ENCODE measurements at regions not wholly inside any gene's neighbourhood (a gene's known extent, or its start where the extent isn't known, plus 50 kb on each side); places are given as distances from the start of the nearest gene placed in this dataset.

- TF ChIP-seq EZH2phosphoT487 (IDR thresholded peaks at IDR 0.05; ENCODE audit: insufficient read depth, low read depth) (no peak), EZH2 (IDR thresholded peaks at IDR 0.05; ENCODE audit: insufficient read depth, poor library complexity, severe bottlenecking) (no peak)
Measured at GRCh38 chr5:174187001-174187400, 141.5 kb downstream of the NSG2 start.
